ENCODE measurements at regions not wholly inside any gene's neighbourhood (a gene's known extent, or its start where the extent isn't known, plus 50 kb on each side); places are given as distances from the start of the nearest gene placed in this dataset.

DNA sequence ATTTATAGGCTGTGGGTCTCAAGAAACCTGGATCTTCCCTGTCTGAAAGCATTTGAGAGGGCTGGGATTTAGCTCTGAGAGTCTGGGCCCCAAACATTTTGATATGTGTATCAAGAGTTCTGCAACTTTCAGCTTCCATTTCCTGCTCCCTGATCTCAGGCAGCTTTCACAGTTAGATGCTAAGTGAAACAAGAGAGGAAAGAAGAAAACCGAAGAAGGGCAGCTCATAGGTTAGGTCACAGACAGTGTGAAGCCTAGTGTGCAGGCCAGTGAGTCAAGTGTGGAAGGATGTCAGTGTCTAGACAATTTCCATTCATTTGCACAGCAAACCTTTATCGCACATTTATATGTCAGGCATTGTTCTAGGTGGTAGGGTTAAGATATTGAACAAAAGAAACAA, 173.6 kb upstream of the PROK2 start:
- TF ChIP-seq, protein P1, sequence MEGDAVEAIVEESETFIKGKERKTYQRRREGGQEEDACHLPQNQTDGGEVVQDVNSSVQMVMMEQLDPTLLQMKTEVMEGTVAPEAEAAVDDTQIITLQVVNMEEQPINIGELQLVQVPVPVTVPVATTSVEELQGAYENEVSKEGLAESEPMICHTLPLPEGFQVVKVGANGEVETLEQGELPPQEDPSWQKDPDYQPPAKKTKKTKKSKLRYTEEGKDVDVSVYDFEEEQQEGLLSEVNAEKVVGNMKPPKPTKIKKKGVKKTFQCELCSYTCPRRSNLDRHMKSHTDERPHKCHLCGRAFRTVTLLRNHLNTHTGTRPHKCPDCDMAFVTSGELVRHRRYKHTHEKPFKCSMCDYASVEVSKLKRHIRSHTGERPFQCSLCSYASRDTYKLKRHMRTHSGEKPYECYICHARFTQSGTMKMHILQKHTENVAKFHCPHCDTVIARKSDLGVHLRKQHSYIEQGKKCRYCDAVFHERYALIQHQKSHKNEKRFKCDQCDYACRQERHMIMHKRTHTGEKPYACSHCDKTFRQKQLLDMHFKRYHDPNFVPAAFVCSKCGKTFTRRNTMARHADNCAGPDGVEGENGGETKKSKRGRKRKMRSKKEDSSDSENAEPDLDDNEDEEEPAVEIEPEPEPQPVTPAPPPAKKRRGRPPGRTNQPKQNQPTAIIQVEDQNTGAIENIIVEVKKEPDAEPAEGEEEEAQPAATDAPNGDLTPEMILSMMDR (IDR thresholded peaks at IDR 0.05) = no peak
- no peak for TF ChIP-seq POLR2A (IDR thresholded peaks at IDR 0.05)

Data from testis (tissue), 2 donors.